Ammon's horn (tissue), 1 donor: ENCODE measurements at regions not wholly inside any gene's neighbourhood (a gene's known extent, or its start where the extent isn't known, plus 50 kb on each side); places are given as distances from the start of the nearest gene placed in this dataset.
A peak's percentile ranks its signal among the peaks of the same experiment; 100 is the strongest.
"Not testable (repeated sequence)": the region's sequence is repeated elsewhere in the genome, so short reads cannot be mapped to it uniquely, and the experiment has no call there.

ENCODE experiments used
- DNase-seq: peaks from one replicate; pipeline ENCODE4 v3.0.0-alpha.2; 2016; ENCODE audit warnings: low spot score

DNA sequence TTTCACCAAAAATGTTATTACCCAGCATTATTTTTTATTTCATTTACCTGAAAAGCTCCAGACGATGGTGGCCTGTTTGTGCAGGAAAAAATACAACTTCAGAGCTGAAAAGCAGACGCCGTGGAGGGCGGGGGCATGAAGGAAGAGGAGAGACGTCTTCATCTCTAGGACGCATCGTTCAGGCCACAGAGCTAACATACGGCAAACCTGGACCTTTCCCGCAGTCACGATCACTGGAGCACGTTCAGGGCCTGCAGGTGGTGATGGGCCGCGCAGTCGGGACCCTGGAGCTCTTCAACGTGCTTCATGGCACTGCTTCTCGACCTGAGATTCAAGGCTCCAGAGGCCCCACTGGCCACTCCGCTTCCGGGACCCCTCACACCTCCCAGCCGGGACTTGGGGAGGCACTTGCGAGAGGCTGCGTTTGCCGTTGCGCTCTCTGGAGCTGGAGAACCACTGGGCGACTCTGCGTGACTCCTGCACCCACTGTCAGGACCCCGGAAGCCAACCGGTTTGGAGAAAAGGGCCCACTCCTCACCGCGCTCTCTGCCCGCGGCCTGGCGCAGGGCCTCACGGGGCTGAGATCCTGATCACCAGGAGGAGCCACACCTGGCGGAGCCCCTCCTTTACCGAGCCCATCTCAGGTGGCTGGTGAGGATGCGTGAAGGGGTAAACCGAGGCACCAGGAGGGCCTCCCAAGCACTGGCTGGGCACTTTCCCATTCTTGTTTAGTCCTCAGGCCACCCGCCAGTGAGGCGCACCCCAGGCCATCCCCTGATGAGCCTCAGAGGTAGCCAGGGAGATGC lies 164.4 kb upstream of the AFDN start:
- no peak for DNase-seq

DNA sequence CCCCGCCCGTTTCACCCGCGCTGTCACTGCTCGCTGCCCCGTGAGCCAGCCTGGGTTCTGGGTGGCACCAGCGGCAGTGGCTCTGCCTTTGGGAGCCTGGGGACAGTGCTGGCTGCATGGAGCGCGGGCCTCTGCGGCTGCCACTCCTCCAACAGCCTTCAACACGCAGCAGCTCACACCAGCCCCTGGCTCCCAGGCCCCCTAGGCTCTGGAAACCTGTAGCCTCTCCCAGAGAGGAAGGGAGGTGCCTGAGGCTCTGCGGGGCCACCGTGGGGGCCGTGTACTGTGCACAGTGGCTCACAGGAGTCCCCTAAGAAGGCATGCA lies 163.9 kb upstream of the AFDN start:
- no peak for DNase-seq

DNA sequence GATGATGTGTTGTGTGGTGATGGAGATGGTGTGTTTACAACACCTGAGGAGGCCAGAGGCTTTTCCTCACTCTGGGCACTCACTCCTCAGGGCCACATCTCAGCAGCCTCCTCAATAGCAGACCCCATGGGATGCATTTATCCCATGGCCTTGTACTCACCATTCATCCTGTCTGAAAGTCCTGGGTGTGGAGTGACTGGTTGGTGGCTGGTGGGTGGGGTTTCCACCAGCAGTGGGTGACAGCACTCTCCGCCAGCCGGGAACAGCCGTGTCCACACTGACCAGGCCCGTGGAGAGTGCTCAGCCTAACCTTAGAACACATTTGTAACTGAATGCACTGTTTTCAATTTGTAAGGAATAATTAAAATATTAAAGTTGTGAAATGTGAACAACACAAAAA lies 163.4 kb upstream of the AFDN start:
- DNase-seq: no peak

DNA sequence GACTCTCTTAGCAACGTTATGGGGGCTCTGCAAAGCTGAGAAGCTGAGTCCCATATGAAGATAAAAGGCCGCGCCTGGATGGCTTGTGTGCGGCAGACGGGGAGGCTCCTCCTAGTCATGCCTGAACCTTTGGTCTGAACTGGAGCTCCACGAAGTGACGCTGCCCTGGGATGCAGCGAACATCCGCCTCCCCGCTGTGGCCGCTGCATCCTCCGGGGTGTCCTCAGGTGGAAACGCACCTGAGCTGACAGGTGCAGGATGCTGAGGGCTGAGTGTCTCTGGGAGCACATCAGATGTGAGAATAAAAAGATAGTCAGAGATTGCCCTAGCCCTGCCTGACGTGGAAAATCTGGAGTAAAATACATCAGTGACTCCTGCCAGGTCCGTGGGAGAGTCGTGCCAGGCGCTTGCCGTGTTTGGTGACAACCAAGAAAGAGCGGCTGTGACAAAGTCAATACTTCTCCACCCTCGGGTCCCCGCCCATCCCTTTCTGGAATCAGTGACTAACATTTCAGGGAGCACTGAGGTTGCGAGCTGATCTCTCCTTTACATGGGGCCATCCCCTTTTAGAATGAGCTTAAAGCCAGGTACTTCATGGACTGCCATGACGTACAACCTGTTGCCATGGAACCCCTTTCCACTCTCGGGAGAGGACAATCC lies 162.8 kb upstream of the AFDN start:
- no peak for DNase-seq

DNA sequence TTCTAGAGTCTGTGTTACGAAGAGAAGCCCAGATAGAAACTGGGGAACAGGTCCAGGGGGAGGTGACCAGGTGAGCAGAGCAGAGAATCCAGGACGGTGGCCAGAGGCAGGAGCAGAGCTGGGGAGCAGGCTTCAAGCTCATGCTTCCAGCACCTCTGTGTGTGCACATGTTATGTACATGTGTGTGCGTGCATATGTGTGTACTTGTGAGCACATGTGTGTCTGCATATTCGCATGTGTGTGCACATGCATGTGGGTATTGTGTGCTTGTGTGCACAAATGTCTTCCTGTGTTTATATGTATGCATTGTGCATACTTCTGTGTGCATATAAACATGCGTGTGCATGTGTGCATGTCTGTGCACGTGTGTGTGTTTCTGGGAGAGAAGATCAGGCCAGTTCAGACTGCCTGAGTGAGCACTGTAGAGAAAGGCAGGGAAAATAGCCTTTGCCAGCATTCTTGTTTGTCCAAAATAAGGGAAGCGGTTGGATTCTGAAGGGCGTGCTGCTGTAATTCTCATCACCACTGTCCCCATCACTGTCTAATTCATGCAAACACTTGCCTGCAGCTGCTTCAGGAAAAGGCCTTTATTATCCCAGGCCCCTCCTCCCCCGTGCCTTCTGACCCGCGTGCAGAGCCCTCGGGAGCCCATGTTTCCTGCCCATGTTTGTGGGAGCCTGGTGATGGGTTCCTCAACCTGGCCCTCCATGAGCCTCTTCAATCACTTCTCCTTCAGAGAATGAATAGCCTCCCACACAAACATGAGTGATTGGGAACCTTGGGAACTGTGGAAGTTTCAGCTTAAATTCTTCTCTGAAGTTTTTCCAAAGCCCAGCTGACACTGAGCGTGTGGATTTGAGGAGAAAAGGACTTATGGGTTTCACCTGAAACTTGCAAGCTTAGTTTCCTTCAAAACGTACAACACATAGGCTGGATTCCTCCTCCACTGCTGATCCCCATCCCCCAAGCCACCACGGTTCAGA lies 161.7 kb upstream of the AFDN start:
- DNase-seq: peak; percentile 33

DNA sequence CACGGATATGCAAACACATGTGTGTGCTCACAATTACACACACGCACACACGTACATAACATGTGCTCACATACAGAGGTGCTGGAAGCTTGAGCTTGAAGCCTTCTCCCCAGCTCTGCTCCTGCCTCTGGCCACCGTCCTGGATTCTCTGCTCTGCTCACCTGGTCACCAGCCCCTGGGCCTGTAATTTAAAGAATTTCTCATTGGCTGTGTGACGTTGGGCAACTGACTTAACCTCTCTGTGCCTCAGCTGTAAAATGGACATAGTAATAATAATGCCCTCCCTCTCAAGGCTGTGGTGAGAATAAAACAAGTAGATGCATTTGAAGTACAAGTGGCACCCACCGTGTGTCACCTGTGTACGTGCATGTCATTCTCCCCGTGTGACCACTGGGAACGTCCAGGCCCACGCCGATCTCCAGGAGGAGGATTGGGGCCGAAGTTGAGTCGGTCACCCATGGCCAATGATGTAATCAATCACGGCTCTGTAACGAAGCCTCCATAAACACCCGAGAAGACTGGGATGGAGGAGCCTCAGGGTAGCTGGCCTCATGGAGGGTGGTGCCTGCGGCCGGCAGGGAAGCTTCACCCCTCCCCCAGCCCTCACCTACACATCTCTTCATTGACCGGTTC lies 160.9 kb upstream of the AFDN start:
- DNase-seq: no peak

DNA sequence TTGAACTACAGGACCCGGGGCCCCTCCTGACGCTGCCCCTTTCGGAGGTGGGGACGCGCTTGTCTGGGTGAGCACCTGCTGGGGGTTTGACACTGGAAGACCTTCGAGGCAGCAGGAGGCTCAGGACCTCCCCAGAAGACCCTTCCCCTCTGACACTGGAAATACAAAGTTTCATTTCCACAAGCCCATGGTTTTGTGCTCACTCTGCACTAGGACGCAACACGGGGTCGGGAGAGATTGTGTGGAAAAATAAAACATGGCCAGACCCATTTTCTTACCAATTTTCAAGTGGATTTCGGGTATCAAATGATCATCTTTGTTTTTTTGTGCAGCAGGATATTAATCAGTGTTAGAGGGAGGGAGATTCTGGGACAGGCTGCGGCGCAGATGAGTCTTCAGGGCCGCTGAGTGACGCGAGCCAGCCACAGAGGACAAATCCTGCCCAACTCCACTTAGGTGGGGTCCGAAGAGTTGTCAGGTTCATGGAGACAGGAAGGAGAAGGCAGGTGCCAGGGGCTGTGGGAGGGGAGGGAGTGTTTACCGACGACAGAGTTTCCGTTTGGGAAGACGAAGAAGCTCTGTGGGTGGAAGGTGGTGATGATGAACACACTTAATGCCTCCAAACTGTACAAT lies 160.0 kb upstream of the AFDN start:
- no peak for DNase-seq

DNA sequence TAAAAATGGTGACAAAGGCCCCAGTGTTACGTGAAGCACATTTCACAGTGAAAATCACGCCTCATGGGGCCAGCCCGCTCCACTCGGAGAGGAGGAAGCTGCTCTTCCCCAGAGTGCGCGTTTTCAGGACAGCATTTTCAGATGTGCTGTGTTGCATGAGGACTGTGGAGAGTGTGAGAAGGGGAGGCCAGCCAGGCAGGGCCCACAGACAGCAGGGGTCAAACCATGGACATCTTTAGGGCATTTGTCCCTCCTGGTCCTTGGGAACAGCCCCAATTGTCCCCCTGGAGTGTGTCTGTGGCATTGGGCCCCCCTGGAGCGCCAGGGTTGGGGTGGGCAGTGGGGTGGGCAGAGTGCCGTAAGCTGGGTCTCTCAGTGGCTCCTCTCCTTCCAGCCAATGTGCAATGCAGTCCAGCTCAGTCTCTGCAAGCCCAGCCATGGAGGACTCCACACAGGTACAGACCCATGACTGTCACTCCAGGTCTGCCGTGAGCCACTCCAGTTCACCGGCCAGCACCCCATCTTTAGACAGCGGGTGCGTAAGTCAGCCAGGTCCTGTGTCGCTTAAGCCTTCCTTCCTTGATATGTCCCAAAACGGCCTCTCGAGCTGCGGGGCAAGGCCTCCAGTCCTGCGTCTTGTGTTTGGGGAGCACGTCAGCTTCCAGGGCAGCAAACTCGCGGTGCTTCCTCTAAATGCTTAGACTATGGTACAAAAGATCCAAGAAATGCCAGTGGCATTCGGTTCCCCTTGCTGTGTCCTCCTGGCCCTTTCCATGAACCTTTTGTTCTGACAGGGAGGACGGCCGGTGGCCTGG lies 159.3 kb upstream of the AFDN start:
- no peak for DNase-seq

DNA sequence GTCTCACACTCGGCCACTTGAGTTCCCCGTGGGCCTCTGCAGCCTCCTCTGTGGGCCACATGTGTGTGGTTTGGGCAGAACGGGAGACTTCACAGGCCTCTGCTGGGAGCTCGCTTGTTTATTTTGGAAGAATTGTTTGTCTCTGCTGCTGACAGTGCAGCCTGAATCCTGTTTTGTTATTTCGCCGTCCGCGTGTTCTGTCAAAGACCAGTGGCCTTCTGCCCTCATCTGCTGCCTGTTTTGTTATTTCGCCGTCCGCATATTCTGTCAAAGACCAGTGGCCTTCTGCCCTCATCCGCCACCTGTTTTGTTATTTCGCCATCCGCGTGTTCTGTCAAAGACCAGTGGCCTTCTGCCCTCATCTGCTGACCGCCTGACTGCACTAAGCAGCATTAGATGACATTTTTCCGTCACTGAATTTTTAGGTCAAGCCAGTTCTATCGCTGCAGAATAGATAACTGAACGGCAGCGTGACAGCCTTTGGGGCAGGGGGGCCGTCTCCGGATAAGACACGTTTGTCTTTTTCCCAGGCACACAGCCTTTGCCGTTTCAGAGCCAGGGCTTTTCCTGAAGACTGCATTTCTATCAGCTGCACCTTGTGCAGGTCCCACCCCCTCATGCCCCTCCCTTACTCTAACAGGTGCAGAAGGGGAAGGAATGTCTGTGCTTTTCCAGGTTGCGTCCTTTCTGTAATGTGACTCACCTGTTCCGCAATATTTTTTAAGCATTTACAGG lies 158.5 kb upstream of the AFDN start:
- no peak for DNase-seq

DNA sequence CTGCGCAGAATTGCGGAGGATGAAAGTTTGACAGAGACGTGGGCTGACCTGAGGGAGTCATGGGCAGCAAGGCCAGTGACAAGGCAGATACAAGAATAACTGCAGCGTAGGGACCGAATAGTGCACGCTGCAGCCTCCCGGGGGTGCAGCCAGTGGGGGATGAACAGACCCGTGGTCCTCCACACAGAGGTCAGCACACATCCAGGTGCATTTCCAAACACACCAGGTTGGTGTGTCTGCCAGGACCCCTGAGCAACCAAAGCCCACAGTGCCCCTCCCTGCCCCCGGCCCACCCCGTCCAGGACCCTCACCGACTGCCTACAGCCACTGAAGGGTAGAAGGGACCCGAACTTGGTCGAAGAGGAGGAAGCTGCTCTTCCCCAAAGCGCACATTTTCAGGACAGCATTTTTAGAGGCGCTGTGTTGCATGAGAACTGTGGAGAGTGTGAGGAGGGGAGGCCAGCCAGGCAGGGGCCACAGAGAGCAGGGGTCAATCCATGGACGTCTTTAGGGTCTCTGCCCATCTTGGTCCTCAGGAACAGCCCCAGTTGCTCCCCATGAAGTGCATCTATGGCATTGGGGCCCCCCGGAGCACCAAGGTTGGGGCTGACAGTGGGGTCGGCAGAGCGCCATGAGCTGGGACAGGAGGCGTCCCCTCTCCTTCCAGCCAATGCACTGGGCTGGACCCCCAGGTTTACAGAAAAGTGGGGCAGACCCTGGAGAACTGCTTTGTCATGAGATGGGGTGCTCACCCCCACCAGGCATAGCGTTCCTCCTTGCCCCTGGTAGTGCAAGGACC lies 157.8 kb upstream of the AFDN start:
- no peak for DNase-seq

DNA sequence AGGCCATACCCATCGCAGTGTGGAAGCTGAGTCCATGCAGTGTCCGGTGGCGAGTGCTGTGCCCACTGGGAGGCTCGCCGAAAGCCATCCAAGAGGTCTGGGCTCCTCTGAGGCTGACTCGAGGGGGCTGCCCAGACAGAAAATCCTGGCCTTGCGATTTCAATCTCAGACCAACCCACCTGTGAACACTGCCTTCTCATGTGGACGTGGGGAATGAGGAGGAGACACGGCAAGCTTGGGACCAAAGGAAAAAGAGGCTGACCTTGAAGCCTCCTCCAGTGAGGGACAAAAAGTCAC lies 157.2 kb upstream of the AFDN start:
- no peak for DNase-seq

DNA sequence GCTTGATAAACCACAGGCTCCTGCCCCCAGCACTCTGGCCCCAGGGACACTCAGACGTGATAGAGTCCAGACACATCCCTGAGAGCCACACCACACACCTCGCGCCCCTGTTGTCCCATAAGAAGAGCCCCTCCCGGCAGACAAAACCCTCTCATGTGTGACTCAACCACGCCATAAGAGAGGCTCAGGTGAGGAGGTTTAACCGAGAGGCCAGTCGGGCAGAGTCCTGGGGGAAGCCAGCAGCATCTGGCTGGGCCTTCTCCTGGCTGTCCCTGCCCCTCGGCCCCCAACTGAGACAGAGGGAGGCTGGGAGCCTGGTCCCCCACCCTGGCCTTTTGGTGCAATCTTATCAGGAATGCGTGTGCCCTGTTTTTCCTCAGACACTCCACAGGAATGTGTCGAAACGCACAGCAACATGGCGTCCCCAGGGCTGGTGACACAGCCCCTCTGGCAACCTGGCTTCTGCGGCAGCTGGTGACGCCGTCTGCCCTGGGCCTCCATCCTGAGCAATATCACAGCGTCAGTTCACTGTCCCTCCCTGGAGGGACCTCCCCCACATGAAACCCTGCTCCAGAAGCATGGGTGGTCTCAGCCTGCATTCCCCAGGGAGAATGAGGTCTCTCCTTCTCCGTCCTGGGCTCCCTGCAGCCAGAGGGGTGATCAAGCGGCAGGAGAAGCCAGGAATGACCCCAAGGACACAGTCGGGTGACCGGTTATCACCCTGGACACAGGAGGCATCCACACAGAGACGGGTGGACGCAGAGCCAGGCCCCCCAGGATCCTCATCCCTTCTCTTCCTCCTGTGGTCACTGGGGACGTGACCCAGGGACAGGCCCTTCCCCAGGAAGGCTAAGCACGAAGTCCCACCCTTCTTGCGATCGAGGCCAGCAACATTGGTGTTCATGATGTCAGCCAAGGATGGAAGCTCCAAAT lies 156.6 kb upstream of the AFDN start:
- no peak for DNase-seq

DNA sequence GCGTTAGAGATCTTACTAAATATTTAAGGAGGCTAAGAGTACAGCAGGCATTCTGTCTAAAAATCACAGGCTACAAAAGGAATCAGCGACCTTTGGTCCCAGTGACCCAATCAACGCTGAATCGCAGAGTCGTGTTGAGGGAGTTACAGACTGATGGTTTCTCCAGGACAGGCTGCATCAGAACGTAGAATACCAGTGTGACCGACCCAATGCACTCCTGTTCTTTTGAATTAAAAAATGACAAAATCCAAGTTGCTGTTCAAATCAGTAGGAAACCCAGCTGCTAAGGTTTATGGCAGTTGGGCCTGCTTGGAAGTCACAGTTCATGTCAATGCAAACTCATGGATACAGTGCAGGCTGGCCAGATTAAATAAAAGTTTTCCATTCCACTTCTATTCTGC lies 155.8 kb upstream of the AFDN start:
- DNase-seq: no peak

DNA sequence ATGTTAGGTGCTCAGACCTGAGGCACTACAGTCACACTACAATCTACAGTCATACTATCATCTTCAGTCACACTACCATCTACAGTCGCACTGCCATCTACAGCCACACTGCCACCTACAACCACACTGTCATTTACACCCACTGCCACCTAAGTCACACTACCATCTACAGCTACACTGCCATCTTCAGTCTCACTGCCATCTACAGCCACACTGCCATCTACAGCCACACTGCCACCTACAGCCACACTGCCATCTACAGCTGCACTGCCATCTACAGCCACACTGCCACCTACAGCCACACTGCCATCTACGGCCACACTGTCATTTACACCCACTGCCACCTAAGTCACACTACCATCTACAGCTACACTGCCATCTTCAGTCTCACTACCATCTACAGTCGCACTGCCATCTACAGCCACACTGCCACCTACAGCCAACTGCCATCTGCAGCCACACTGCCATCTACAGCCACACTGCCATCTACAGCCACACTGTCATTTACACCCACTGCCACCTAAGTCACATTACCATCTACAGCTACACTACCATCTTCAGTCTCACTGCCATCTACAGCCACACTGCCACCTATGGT lies 155.2 kb upstream of the AFDN start:
- not testable (repeated sequence) for DNase-seq

DNA sequence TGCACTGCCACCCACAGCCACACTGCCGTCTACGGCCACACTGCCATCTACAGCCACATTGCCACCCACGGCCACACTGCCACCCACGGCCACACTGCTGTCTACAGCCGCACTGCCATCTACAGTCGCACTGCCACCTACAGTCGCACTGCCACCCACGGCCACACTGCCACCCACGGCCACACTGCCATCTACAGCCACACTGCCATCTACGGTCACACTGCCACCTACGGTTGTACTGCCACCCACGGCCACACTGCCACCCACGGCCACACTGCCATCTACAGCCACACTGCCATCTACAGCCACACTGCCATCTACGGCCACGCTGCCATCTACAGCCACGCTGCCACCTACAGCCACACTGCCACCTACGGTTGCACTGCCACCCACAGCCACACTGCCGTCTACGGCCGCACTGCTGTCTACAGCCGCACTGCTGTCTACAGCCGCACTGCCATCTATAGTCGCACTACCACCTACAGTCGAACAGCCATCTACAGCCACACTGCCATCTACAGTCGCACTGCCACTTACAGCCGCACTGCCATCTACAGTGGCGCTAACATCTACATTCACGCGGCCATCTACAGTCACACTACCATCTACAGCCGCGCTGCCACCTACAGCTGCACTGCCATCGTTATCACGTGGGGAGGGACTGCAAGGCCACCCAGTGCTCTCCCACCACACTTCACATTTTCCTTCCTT lies 154.6 kb upstream of the AFDN start:
- DNase-seq: no peak

DNA sequence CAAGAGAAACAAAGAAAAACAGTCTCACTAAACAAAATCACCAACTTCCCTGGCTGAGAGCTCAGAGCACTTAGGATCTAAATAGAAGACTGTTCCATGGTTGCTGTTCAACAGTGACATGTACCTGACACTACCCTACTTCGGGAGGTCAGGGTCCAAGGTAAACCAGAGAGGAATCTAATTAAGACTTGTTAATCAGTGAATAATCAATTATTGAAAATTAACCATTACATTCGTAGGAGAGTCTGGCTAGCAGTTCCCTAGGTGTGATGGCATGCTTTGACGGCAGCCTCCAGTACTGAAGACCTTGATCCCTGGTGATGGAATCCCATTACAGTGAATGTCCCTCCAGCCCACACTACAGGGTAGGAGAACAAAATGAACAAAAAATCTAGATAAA lies 154.0 kb upstream of the AFDN start:
- no peak for DNase-seq

DNA sequence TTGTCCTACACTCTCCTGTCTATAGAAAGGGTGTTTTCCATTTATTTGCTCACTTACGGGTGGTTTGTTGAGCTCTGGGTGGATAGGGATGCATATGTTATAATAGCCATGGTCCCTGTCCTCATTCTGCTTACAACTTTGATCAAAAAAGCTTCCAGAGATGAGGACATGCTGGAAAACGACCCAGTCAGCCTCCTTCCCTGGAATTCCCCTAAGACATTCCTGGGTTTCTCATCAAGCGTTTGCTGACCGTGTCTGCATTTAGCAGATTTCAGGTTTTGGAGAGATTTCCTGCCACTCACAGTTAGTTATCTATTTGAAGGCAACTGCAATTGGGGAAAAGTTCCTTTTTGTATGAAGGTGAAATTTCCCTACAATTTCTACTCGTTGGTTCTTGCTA lies 152.8 kb upstream of the AFDN start:
- DNase-seq: no peak
